Fibroblast of lung (primary cell): ENCODE measurements at regions not wholly inside any gene's neighbourhood (a gene's known extent, or its start where the extent isn't known, plus 50 kb on each side); places are given as distances from the start of the nearest gene placed in this dataset.

Source experiments
- DNase-seq, 2 donors: peaks; one replicate each; pipeline versions ENCODE4 v3.0.0 to v3.0.0-alpha.2; 2010; ENCODE audit warnings: low read depth in 2 of 2
- H2AFZ ChIP-seq: 2 replicates; pipeline ENCODE4 v1.5.1; 2012; ENCODE audit warnings: low read length, control low read depth, inconsistent platforms
- H3K27ac ChIP-seq: 2 replicates; pipeline ENCODE4 v1.5.1; 2011; ENCODE audit warnings: low read length, control low read depth; ENCODE audit not compliant: insufficient read depth
- H3K27me3 ChIP-seq: 2 replicates; pipeline ENCODE4 v1.5.1; 2011; ENCODE audit warnings: mild to moderate bottlenecking, low read length; ENCODE audit not compliant: control insufficient read depth, insufficient read depth
- H3K36me3 ChIP-seq: 2 replicates; pipeline ENCODE4 v1.5.1; 2011; ENCODE audit warnings: low read length; ENCODE audit not compliant: control insufficient read depth, insufficient read depth
- H3K4me1 ChIP-seq: 2 replicates; pipeline ENCODE4 v1.5.1; 2011; ENCODE audit warnings: low read length; ENCODE audit not compliant: control insufficient read depth, insufficient read depth; ENCODE audit errors: extremely low read depth
- H3K4me2 ChIP-seq: 2 replicates; pipeline ENCODE4 v1.5.1; 2011; ENCODE audit warnings: low read length, control low read depth; ENCODE audit not compliant: insufficient read depth; ENCODE audit errors: extremely low read depth
- H3K4me3 ChIP-seq, 4 experiments: fragments of 200-600 bp in 1 of 4; sonication (generic) in 1 of 4; replicated peaks in 1 of 4; 2 replicates each; pipeline ENCODE4 v1.5.1; 2011 to 2016; ENCODE audit warnings: low read length in 4 of 4, low read depth in 3 of 4, mild to moderate bottlenecking in 3 of 4, control low read depth in 2 of 4, inconsistent platforms in 1 of 4, mixed read lengths in 1 of 4; ENCODE audit not compliant: insufficient read depth in 1 of 4; ENCODE audit errors: control extremely low read depth in 1 of 4
- H3K79me2 ChIP-seq: 2 replicates; pipeline ENCODE4 v1.5.1; 2012; ENCODE audit warnings: mild to moderate bottlenecking, low read length, inconsistent platforms; ENCODE audit not compliant: control insufficient read depth, insufficient read depth
- H3K9ac ChIP-seq: 2 replicates; pipeline ENCODE4 v1.5.1; 2011; ENCODE audit warnings: mild to moderate bottlenecking, low read length, control low read depth; ENCODE audit not compliant: insufficient read depth
- H3K9me3 ChIP-seq: 2 replicates; pipeline ENCODE4 v1.5.1; 2012; ENCODE audit warnings: low read depth, low read length; ENCODE audit not compliant: control insufficient read depth, insufficient read depth
- H4K20me1 ChIP-seq: 2 replicates; pipeline ENCODE4 v1.5.1; 2011; ENCODE audit warnings: low read length; ENCODE audit not compliant: control insufficient read depth, insufficient read depth; ENCODE audit errors: extremely low read depth
- EZH2 ChIP-seq: IDR thresholded peaks from 2 replicates; pipeline ENCODE4 v1.5.1; 2012; ENCODE audit warnings: low read length, control low read depth, mild to moderate bottlenecking; ENCODE audit errors: missing control alignments
- TF ChIP-seq, protein P1 (sequence below), 2 donors: IDR thresholded peaks in 1 of 2; conservative IDR thresholded peaks in 1 of 2; 1 replicate in 1 of 2; 2 replicates in 1 of 2; pipeline ENCODE4 v1.5.1; 2011 to 2012; ENCODE audit warnings: low read length in 2 of 2, control low read depth in 1 of 2, inconsistent platforms in 1 of 2, low read depth in 1 of 2, mild to moderate bottlenecking in 1 of 2

DNA sequence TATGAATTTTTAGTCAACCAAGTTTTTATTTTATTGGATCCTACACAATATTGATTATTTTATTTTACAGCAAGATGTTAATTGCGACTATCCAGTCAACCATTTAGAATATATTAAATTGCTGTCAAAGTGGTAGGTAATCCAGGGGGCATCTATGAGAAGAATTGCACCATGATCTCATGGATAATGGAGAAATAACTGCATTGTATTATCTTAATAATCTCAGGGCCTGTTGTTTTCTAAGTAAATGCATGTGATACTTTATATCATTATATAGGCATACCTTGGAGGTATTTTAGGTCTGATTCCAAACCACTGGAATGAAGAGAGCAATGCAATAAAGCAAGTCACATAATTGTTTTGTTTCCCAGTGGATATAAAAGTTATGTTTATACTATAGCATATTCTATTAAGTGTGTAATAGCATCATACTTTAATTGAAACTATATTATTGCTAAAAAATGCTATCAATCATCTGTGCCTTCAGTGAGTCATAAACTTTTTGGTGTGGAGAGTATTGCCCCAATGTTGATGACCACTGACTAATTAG lies 595.4 kb upstream of the CHORDC1 start:
- Histone ChIP-seq H3K79me2 (no peaks in the 10 kb centered on the region), H3K4me1 (no peaks in the 10 kb centered on the region), H3K4me3 (no peak overlapping the region), H2AFZ (no peak overlapping the region), H3K27ac (no peak overlapping the region), H3K9me3 (no peaks in the 10 kb centered on the region), H4K20me1 (no peaks in the 10 kb centered on the region), H3K9ac (no peak overlapping the region), H3K36me3 (no peaks in the 10 kb centered on the region), H3K4me2 (no peak overlapping the region), H3K27me3 (no peaks in the 10 kb centered on the region)
- no peak for TF ChIP-seq EZH2
- TF ChIP-seq, protein P1, sequence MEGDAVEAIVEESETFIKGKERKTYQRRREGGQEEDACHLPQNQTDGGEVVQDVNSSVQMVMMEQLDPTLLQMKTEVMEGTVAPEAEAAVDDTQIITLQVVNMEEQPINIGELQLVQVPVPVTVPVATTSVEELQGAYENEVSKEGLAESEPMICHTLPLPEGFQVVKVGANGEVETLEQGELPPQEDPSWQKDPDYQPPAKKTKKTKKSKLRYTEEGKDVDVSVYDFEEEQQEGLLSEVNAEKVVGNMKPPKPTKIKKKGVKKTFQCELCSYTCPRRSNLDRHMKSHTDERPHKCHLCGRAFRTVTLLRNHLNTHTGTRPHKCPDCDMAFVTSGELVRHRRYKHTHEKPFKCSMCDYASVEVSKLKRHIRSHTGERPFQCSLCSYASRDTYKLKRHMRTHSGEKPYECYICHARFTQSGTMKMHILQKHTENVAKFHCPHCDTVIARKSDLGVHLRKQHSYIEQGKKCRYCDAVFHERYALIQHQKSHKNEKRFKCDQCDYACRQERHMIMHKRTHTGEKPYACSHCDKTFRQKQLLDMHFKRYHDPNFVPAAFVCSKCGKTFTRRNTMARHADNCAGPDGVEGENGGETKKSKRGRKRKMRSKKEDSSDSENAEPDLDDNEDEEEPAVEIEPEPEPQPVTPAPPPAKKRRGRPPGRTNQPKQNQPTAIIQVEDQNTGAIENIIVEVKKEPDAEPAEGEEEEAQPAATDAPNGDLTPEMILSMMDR (conservative IDR thresholded peaks at IDR 0.05 in 1 of 2, IDR thresholded peaks at IDR 0.05 in 1 of 2; ENCODE audit: low read depth in 1 of 2, low read length in 2 of 2): no peak
- no peak for DNase-seq

DNA sequence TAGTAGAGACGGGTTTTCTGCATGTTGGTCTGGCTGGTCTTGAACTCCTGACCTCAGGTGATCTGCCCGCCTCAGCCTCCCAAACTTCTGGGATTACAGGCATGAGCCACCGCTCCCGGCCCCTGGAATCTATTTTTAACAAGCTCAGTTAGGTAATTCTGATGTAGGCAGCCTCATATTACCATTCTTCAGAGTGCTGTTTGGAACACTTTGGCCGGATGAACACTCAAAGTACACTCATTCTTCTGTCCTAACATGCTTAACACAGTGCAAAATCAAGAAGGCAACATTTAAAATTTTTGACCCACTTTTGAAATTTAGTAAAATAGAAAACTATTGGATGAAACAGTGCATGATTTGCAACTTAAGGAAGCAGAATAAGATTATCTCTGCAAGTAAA lies 586.7 kb upstream of the CHORDC1 start:
- no peak for DNase-seq
- Histone ChIP-seq H3K4me3 (no peak overlapping the region), H3K27me3 (no peaks in the 10 kb centered on the region), H3K9me3 (no peaks in the 10 kb centered on the region), H2AFZ (no peak overlapping the region), H3K79me2 (no peaks in the 10 kb centered on the region), H3K4me1 (no peaks in the 10 kb centered on the region), H4K20me1 (no peaks in the 10 kb centered on the region), H3K36me3 (no peaks in the 10 kb centered on the region), H3K9ac (no peak overlapping the region), H3K27ac (no peak overlapping the region), H3K4me2 (no peak overlapping the region)
- TF ChIP-seq EZH2: no peak
- TF ChIP-seq, protein P1 (conservative IDR thresholded peaks at IDR 0.05 in 1 of 2, IDR thresholded peaks at IDR 0.05 in 1 of 2; ENCODE audit: low read depth in 1 of 2, low read length in 2 of 2): no peak

DNA sequence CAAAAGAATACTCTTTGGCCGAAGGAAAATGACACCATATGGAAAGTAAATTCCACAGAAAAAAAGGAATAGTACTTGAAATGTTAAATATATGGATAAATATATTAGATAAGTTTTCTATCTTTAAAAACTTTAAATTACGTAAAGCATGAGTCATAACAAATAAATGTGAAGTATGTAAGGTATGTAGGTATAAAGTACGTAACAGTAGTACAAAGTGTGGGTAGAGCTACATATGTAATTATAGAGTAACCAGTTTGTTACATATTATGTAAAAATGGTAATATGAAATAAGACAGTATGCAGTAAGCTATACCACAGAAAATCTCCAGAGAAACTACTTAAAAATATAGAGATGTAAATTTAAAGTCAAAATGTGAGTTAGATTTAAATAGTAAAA lies 582.3 kb upstream of the CHORDC1 start:
- Histone ChIP-seq H3K9me3 (no peaks in the 10 kb centered on the region), H3K36me3 (no peaks in the 10 kb centered on the region), H2AFZ (no peak overlapping the region), H3K4me2 (no peak overlapping the region), H3K4me3 (no peak overlapping the region), H3K27me3 (no peaks in the 10 kb centered on the region), H3K9ac (no peak overlapping the region), H3K79me2 (no peaks in the 10 kb centered on the region), H3K4me1 (no peaks in the 10 kb centered on the region), H4K20me1 (no peaks in the 10 kb centered on the region), H3K27ac (no peak overlapping the region)
- DNase-seq: no peak
- TF ChIP-seq, protein P1 (conservative IDR thresholded peaks at IDR 0.05 in 1 of 2, IDR thresholded peaks at IDR 0.05 in 1 of 2; ENCODE audit: low read depth in 1 of 2, low read length in 2 of 2): no peak
- no peak for TF ChIP-seq EZH2
